NCI-H460 (cell line): ENCODE measurements at regions not wholly inside any gene's neighbourhood (a gene's known extent, or its start where the extent isn't known, plus 50 kb on each side); places are given as distances from the start of the nearest gene placed in this dataset.

Experiments used
- DNase-seq: peaks from one replicate; pipeline ENCODE4 v3.0.0-alpha.2; 2016; ENCODE audit warnings: low read depth; ENCODE audit errors: extremely low read depth

DNA sequence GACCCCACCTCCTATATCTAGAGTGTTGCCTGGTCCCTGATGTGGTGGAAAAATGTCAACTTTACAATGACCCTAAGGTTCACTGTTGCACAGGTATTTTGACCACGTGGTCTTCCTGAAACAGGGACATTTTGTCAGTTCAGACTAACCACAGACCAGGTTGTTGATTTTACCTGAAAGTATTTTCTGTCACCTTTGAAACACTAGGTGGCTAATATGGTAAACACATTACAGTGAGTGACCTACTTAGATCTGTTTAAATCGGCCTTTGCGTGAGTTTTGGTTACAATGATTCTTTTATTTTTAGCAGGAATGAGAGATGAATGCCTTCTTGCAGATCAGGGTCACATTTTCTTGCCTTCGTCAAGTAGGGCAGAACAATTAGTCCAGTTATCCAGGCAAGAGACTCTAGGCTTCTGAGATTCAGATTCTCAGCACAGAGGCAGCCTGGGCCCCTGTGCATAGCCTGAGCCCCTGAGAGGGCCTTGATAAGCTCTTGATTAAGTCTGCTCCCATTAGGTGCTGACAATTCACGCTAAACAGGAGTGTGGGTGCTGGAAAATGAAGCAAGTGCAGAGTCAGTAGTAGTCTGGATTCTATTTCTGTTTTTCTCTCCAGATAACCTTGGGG lies 226.2 kb downstream of the KCNS3 start:
- DNase-seq: no peak

DNA sequence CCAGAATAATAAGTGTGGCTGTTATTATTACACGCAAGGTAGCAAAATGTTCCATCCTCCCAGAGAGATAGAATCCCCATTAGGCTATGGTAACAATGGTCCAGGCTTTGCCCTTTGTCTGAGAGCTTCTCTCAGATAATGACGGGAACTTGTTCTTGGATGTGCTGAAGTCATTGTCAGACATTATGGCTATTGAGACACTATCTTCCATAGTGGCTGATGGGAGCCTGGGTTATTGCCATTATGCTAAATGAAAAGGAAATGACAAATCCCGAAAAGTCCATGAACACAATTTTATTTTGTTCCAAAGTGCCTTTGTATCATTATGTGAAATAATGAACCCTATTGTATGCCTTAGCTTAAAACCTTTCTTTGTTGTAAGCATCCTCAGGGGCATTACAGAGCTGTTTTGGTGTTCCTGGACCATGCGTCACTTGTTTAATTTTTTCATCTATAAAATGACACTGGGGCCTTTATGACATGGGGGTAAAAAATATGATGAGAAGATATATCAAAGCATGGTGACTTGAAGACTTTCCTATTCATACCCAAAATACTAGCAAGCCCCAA lies 218.5 kb downstream of the KCNS3 start:
- no peak for DNase-seq

DNA sequence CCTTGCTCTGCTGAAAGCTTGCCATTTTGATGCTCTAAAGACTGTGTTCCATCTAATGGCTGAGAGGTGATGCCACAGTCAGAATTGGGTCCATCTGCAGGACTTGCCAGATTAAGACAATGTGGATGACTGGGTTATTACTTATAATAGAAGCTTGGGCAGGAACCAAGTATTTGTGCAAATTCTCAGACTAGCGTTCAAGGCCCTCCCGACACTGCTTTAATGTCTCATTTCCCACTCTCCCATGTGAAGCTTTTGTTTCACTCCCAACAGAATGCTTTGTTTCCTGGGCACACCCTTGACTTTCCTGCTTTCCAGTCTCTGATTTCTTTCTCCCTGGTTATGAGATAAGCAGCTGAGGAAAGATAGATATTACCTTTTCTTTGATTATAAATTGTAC lies 215.8 kb downstream of the KCNS3 start:
- no peak for DNase-seq

GRCh38 chr2:18093196-18093595 lies 214.7 kb downstream of the KCNS3 start:
- no peak for DNase-seq

DNA sequence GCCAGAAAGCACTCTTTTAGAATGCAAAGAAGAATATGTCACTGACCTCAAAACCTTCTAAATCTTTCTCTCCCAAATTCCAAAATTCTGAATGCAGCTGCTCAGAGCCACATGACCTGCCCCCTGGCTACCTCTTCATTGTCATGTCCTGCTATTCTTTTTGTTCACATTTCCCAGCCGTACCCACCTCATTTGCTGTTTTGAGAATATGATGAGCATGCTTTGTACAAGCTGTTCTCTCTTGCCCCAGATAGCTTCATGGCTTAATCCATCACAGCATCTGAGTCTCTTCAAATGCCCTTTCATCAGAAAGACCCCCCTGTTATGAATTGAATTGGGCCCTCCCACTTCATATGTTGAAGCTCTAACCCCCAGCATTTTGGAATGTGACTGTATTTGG lies 214.3 kb downstream of the KCNS3 start:
- DNase-seq: no peak

- no peak for DNase-seq
These were observed 207.1 kb downstream of the KCNS3 start for GRCh38 chr2:18085593-18085992.

DNA sequence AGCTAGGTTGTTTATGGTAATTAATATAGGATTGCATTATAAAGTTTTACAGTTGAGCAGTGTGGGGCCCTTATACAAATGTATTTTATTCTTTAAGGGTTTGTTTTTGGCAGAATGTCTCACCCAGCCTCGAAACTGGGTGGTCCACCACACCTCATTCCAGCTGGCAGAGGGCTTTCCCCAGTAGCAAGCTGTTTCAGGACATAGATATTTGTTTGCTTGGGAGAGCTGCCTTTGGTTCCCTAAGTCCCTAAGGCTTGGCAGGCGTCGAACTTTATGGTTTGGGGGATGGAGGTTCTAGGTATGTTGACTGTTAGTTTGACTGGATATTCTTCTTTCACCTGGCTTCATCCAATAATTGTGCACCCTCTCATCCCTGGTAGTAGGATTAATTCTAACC lies 205.9 kb downstream of the KCNS3 start:
- no peak for DNase-seq

- no peak for DNase-seq
These were observed 205.3 kb downstream of the KCNS3 start for GRCh38 chr2:18083806-18084205.

- DNase-seq: no peak
These were observed 199.7 kb downstream of the KCNS3 start for GRCh38 chr2:18078216-18078615.

GRCh38 chr2:18077704-18078103 lies 199.2 kb downstream of the KCNS3 start:
- no peak for DNase-seq

DNA sequence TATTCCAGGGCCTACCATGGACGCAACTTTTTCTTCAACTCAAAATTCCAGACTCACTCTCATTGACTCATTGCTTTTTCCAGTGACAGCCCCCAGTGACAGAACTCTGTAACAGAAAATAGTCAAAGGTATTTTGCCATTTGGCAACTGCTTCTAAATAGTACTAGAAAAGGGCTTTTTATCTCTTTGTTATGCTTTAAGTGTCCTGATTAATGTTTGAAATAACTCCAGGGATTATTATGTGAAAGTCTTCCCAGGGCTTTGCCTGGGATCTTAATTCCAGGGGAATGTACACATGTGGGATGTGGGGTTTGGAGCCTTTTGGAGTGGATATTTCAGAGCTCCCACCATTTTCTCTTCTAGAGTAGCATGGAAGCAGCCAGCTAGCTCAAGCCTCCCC lies 198.8 kb downstream of the KCNS3 start:
- DNase-seq: no peak

DNA sequence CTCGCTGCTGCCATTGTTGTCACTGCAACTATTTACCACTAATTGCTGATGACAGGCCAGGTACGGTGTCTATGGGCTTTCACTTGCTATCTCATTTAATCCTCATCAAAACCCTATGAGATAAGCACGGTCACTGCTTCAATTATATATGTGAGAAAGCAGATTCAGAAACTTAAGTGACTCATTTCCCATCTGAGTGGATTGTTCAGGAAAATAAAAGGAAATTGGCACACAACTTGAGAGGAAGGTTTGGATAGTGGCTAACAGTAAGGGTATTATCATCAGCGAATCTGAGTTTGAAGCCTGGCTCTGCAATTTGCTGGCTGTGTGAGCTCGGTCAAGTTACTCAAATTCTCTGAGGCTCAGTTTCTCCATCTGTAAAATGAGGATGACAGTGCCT lies 196.0 kb downstream of the KCNS3 start:
- DNase-seq: no peak

DNA sequence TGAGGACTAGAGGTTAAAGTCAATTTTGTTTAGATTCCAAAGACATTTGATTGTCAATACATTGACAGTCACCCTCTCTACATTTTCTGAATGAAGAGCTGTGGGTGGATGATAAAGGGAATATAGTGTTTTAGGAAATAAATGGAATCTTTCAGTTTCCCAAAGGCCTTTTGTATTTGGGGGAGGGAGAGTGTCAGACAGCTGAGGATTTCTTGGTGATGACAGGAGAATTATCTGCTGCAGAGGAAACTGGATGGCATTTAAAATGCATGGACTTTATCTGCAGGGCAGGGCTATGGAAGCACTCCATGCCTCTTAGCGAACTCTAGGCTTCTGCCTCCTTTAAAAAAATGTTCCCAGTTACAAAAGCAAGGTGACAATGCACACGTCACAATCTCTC lies 195.1 kb downstream of the KCNS3 start:
- no peak for DNase-seq

GRCh38 chr2:18067588-18068384 lies 189.3 kb downstream of the KCNS3 start:
- no peak for DNase-seq

- no peak for DNase-seq
These were observed 188.4 kb downstream of the KCNS3 start for GRCh38 chr2:18066894-18067293.

GRCh38 chr2:18066066-18066465 lies 187.6 kb downstream of the KCNS3 start:
- no peak for DNase-seq

GRCh38 chr2:18065249-18065648 lies 186.8 kb downstream of the KCNS3 start:
- DNase-seq: no peak

- DNase-seq: no peak
These were observed 185.5 kb downstream of the KCNS3 start for GRCh38 chr2:18063826-18064470.

DNA sequence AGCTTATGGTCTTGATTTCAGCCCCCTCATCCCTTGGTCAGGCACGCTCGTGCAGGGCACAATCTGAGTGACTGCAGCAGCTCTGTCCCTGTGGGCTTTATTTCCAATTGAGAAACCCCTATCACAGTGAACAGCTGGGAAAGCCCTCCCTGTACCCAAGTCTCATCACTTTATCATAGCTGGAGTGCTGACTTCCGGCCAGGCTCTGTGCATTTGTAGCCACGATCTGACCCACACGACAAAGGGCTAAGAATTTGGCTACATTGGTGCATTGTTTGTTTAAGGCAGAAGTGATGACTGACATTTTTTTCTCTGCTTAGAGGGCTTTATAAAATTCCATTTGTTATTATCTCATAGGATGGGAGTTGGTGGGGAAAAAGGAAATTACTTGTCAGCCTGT lies 184.4 kb downstream of the KCNS3 start:
- no peak for DNase-seq

- DNase-seq: no peak
These were observed 183.2 kb downstream of the KCNS3 start for GRCh38 chr2:18061717-18062116.

DNA sequence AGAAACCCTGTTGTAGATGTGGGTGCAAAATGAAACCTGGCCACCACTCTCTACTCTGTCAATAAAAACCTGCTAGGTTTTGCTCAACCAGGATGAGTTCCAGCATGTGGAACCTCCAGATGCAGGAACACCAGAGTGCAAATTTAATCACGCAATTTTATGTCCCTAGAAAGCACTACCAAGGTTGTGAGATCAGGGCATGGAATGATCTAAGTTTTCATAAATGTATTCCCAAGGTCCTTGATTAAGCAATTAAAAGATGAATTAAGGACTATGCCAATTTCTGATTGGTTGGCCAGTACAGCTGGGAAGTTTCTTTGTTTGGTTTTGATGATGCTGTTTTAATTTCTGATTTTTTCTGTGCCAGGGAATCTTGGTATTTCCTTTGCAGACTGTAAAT lies 179.2 kb downstream of the KCNS3 start:
- DNase-seq: no peak

DNA sequence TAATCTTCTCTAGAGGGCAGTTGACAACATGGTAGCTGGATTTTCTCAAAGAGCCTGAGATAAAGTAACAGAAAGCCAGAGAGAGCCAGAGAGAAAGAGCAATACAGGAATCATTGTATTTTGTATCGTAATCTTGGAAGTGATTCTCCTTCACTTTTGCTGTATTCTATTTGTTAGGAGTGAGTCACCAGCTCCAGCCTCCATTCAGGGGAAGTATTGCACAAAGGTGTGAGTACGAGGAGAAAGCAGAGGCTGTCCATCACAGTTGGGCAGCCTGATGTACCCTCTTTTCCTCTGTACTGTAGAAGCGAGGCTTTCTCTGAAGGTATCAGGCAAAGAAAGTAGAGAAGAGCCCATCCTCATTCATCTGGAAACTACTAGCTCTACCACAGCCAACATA lies 176.8 kb downstream of the KCNS3 start:
- DNase-seq: no peak
